ENCODE measurements at regions not wholly inside any gene's neighbourhood (a gene's known extent, or its start where the extent isn't known, plus 50 kb on each side); places are given as distances from the start of the nearest gene placed in this dataset.

GRCh38 chr15:58331913-58332675 lies 99.7 kb upstream of the LIPC start (continued):
- TF ChIP-seq ZHX2 (IDR thresholded peaks at IDR 0.05; ENCODE audit: low read depth) (0 out of 2 replicates have a peak, but pooled peaks have one; percentile 29), ZHX2 (CRISPR knock-in tag; IDR thresholded peaks at IDR 0.05; ENCODE audit: borderline replicate concordance) (no peak), ZNF44 (CRISPR knock-in tag; IDR thresholded peaks at IDR 0.05) (no peak), ZNF512B (CRISPR knock-in tag; IDR thresholded peaks at IDR 0.05; ENCODE audit: borderline replicate concordance) (no peak), GATAD1 (CRISPR knock-in tag; IDR thresholded peaks at IDR 0.05) (peak; percentile 50), ZNF619 (CRISPR knock-in tag; IDR thresholded peaks at IDR 0.05) (no peak), PRMT3 (CRISPR knock-in tag; IDR thresholded peaks at IDR 0.05; ENCODE audit: borderline replicate concordance, low read depth) (no peak), ZNF276 (CRISPR knock-in tag; IDR thresholded peaks at IDR 0.05; ENCODE audit: low read depth) (0 out of 2 replicates have a peak, but pooled peaks have one; percentile 22), ZSCAN29 (CRISPR knock-in tag; conservative IDR thresholded peaks at IDR 0.05) (no peak), GLI4 (CRISPR knock-in tag; IDR thresholded peaks at IDR 0.05; ENCODE audit: borderline replicate concordance) (no peak), ZNF713 (CRISPR knock-in tag; IDR thresholded peaks at IDR 0.05) (no peak), CENPX (CRISPR knock-in tag; IDR thresholded peaks at IDR 0.05) (no peak), PAWR (CRISPR knock-in tag; IDR thresholded peaks at IDR 0.05; ENCODE audit: borderline replicate concordance) (no peak), TRAFD1 (CRISPR knock-in tag; IDR thresholded peaks at IDR 0.05; ENCODE audit: borderline replicate concordance) (no peak), LBX2 (CRISPR knock-in tag; IDR thresholded peaks at IDR 0.05; ENCODE audit: borderline replicate concordance) (no peak)
